Lower lobe of right lung (tissue), 2 donors: ENCODE measurements at regions not wholly inside any gene's neighbourhood (a gene's known extent, or its start where the extent isn't known, plus 50 kb on each side); places are given as distances from the start of the nearest gene placed in this dataset.

ENCODE experiments used
- ATAC-seq, 2 donors: fragments of 200-7000 bp; cut with Tn5 transposase; one replicate each; pipeline ENCODE4 v1.9.1; 2020 to 2022; ENCODE audit warnings: mild to moderate bottlenecking in 2 of 2, moderate library complexity in 2 of 2
- DNase-seq: peaks from one replicate; pipeline ENCODE4 v3.0.0-alpha.2; 2020
- H3K27ac ChIP-seq: fragments of 200-600 bp; one replicate; pipeline ENCODE4 v1.8.0; 2022
- H3K27me3 ChIP-seq: fragments of 200-600 bp; one replicate; pipeline ENCODE4 v1.8.0; 2022; ENCODE audit warnings: low read depth
- H3K36me3 ChIP-seq: fragments of 200-600 bp; one replicate; pipeline ENCODE4 v1.8.0; 2022; ENCODE audit warnings: mild to moderate bottlenecking
- H3K4me1 ChIP-seq: fragments of 200-600 bp; one replicate; pipeline ENCODE4 v1.8.0; 2022
- H3K4me3 ChIP-seq: fragments of 200-600 bp; one replicate; pipeline ENCODE4 v1.8.0; 2022; ENCODE audit warnings: mild to moderate bottlenecking
- H3K9me3 ChIP-seq: fragments of 200-600 bp; one replicate; pipeline ENCODE4 v1.8.0; 2022
- CTCF ChIP-seq: fragments of 200-600 bp; IDR thresholded peaks from one replicate; pipeline ENCODE4 v1.8.0; 2022; ENCODE audit warnings: antibody characterized with exemption, mild to moderate bottlenecking
- intact Hi-C: fragments of 100-400 bp; cut with DNase I; formaldehyde crosslinking; loops from one replicate; pipeline ENCODE4 v1.11.0; 2022
- donor health status: DM: no; HTN: yes; CAD: no; lungs with severe emphysema.

- no peak overlapping the region for H3K27ac ChIP-seq
- DNase-seq (peak; percentile 76), ATAC-seq (peak; percentile 81 to 84)
- H3K4me3 ChIP-seq = no peak overlapping the region
- intact Hi-C loops = loop anchor here (10.0 kb wide), 1 partner anchor 358 kb away; no protein-coding TSS in a partner anchor
- H3K27me3 ChIP-seq = no peaks in the 10 kb centered on the region
- peak; percentile 93 for TF ChIP-seq CTCF
- H3K4me1 ChIP-seq = peaks cover 12% of the 10 kb centered on the region
- no peaks in the 10 kb centered on the region for H3K36me3 ChIP-seq
- no peaks in the 10 kb centered on the region for H3K9me3 ChIP-seq
These were observed 118.7 kb upstream of the SMAD3 start for GRCh38 chr15:66946578-66947164.

- intact Hi-C loops = loop anchor here (10.0 kb wide), 1 partner anchor 357 kb away; no protein-coding TSS in a partner anchor
- TF ChIP-seq CTCF = no peak
- no peak for DNase-seq
- Histone ChIP-seq H3K36me3 (no peaks in the 10 kb centered on the region), H3K27ac (no peak overlapping the region), H3K27me3 (no peaks in the 10 kb centered on the region), H3K4me3 (no peak overlapping the region), H3K9me3 (no peaks in the 10 kb centered on the region), H3K4me1 (peaks cover 6% of the 10 kb centered on the region)
- ATAC-seq = no peak
These were observed 117.9 kb upstream of the SMAD3 start for GRCh38 chr15:66947471-66947870.

GRCh38 chr15:66948294-66948693, 117.1 kb upstream of the SMAD3 start:
- Histone ChIP-seq H3K4me1 (peaks cover 6% of the 10 kb centered on the region), H3K9me3 (no peaks in the 10 kb centered on the region), H3K27me3 (no peaks in the 10 kb centered on the region), H3K36me3 (no peaks in the 10 kb centered on the region), H3K4me3 (no peak overlapping the region), H3K27ac (no peak overlapping the region)
- no peak for TF ChIP-seq CTCF
- DNase-seq = no peak
- intact Hi-C loops = loop anchor here (10.0 kb wide), 1 partner anchor 357 kb away; no protein-coding TSS in a partner anchor
- ATAC-seq = peak in 1 of 2 donors; percentile 12

GRCh38 chr15:66950114-66950513, 115.3 kb upstream of the SMAD3 start:
- intact Hi-C loops = no loop called here

GRCh38 chr15:66951531-66952320, 113.7 kb upstream of the SMAD3 start:
- ATAC-seq = no peak
- no peak for DNase-seq
- peaks cover 4% of the 10 kb centered on the region for H3K4me1 ChIP-seq
- H3K27me3 ChIP-seq = no peaks in the 10 kb centered on the region
- intact Hi-C loops = no loop called here
- H3K9me3 ChIP-seq = no peaks in the 10 kb centered on the region
- H3K4me3 ChIP-seq = no peak overlapping the region
- no peak overlapping the region for H3K27ac ChIP-seq
- no peak for TF ChIP-seq CTCF
- no peaks in the 10 kb centered on the region for H3K36me3 ChIP-seq

More at GRCh38 chr15:66950114-66950513, 115.3 kb upstream of the SMAD3 start:
- no peaks in the 10 kb centered on the region for H3K9me3 ChIP-seq
- no peak overlapping the region for H3K4me3 ChIP-seq
- DNase-seq (no peak), ATAC-seq (no peak)
- H3K27ac ChIP-seq = no peak overlapping the region
- H3K4me1 ChIP-seq = peaks cover 6% of the 10 kb centered on the region
- no peaks in the 10 kb centered on the region for H3K36me3 ChIP-seq
- no peak for TF ChIP-seq CTCF
- H3K27me3 ChIP-seq = no peaks in the 10 kb centered on the region
